HG03280 (cell line): ENCODE measurements at regions not wholly inside any gene's neighbourhood (a gene's known extent, or its start where the extent isn't known, plus 50 kb on each side); places are given as distances from the start of the nearest gene placed in this dataset.
"Not testable (repeated sequence)": the region's sequence is repeated elsewhere in the genome, so short reads cannot be mapped to it uniquely, and the experiment has no call there.

Experiments
- ATAC-seq: cut with Tn5 transposase; IDR thresholded peaks from one replicate; pipeline ENCODE4 v1.9.1; 2021; ENCODE audit warnings: mild to moderate bottlenecking, moderate library complexity; ENCODE audit not compliant: unreplicated experiment

DNA sequence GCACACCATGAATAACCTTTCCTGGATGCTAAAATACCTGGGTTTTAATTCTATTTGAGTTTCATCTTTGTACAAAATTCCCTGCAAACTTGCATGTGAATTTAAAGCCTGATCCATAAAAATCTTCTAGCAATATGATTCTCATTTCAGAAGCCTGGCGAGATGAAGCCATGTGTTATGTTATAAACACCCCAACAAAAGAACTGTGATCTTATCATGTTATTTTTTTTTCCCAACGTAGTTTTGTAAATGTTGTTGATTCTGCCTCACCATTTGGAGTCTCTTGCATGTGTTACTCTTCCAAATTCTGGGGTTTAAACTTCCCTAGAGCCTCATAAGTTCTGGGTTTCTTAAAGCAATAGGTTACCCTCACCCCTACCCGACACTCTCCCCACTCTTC is 428.1 kb upstream of the DPH6 start:
- no peak for ATAC-seq

DNA sequence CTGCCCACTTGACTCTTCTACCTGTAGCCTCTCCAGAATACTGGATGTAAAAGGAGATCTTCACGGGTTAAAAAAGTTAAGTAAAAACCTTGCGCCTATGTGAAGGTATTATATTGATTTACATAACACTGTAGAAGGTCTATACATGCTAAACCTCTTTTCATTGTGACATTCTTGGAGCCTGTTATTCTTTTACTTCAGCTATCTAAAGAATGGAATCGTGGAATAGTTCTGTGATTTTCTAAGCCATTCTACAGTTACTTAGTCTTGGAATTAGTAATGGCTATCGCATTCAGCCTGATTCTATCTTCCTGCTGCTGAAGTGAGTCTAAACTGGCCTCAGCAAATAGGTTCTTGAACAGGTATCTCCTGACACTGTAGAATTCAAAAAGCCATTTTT is 430.0 kb upstream of the DPH6 start:
- ATAC-seq: no peak

DNA sequence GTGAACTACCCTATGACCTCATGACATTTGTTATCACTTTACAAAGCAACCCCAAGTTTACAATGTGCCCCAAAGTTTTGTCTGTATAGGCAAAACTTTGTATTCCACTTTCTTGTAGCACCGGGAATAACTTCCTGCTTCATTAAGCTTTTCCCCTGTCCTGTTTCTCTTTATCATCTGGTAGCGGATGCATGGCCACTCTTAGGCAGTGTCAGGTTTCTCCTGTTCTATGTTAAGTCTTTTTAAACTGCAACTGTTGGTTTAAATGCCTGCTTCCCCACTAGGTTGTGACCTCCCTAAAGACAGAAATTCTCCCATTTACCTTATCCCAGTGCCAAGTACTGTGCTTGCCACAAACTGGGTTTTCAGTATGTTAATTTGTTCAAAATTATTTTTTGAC is 433.6 kb upstream of the DPH6 start:
- ATAC-seq: no peak

DNA sequence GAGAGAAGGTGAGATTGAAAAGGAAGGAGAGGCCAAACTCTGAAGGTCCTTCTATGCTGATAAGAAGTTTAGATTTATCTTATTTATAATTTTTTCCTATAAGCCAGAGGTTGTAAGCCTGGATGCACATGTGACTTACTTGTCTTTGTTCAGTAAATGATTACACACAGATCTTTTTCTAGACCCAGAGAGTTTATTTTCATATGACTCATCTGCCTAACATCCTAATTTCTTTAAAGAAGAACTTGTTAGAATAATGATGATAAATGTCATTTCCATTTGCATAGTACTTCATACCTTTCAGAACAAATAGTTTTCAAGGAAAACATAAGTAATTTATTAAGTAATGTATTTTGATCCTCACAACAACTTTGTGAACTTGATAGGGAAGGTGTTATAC is 434.8 kb upstream of the DPH6 start:
- no peak for ATAC-seq

DNA sequence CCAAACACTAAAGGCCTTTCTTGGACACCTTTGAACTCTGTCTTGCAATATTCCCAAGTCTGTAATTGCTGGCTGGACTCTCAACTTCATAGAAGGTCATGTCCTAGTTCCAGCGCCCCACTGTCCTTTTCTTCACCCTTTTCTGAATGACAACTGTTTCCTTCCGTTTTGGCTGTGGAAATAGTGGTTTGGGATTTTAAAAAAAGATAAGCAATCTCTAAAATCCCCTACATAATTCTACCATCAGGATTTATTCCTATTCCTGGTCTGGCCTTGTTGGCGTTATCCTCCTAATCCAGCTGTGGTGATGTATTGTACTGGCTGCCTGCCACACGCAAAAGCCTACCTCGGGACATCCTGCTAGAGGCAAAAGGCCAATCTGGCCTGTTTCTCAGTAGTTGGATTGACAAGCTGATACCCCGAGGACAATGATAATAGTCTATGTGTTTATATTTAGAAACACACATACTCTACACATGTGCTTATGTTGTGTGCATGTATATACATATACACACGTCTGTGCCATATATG is 440.3 kb upstream of the DPH6 start:
- ATAC-seq: no peak

DNA sequence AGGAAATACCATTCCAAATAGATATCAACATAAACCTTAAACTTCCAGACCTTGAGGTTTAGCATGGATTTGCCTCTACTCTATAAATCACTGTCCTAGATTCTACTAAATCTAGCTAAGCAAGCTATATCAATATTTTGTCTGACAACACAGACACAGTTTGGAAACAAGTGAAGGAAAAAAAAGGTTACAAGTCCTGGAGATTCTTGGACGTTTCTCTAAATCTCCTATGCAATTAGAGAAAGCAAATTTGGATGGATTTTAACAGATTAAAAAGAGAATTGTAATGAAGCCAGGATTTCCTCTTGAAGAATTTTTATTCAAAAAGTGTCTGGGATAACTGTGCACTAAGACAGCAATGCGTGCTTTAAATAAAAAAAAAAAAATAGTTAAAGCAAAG is 441.1 kb upstream of the DPH6 start:
- no peak for ATAC-seq

DNA sequence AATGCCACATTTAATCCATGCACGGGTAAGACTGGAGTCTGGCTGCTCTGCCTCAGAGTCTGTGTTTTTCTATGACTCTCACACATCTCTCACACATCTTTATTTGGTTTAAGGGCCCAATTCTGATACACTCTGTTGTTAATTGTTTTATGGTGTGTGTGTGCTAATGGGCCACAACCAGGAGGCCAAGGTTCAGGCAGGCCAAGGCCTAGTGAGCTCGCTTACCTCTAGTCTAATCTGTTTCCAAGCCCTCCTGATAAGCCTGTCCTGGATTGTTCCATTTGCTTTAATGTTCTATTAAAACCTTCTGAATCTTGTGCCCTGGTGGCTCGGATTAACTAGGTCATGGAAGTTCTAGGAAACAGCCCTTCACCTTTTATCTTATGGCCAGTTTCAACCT is 445.4 kb upstream of the DPH6 start:
- ATAC-seq: no peak

DNA sequence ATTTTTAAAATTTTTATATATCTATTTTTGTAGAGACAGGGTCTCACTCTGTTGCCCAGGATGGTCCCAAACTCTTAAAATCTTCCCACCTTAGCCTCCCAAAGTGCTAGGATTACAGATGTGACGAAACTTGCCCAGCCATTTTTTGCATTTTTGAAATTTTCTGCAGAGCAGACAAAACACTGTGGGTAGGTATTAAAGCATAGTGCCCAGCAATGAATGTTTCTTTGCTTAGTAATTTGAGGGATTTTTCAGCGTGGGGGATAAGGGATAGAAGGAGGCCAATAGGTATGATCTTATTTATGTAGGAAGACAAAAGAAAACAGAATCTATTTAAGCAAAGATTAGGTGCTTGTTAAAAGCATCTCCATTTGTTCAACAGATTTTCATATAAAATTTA is 446.8 kb upstream of the DPH6 start:
- no peak for ATAC-seq

DNA sequence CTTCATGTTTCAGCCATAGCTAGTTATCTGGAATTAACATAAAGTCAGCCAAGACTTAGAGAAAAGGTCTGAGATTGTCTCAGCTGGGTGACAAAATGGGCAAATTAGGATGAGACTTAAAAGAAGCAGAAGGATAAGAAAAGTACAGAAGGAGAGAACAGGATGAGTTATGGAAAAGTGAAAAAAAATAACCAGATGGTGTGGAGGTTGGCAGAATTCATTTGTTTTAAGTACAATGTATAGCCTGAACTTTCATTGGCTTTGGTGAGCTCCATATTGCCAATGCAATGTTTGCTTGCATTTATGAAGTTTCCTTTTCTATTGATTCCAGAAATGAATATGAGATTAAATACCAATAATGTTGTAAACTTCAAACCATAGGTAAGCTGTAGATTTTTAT is 447.2 kb upstream of the DPH6 start:
- no peak for ATAC-seq

DNA sequence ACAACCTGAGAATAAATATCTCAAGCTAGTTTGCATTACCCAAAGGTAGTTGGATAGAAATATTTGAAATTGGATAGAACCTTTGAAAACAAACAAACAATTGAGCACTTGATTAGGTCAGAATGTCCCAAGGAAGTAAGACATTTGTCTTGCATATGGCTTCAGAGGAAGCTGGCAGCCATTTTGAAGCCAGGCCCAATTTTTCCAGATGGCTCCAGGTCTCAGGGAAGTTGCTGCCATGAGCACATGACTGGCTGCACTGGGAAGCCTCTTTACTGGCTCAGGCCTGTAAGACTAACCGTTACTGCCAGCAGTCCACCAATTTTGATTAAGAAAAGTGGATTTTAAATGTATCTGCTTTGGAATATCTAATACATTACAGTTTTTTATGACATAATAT is 448.9 kb upstream of the DPH6 start:
- no peak for ATAC-seq

DNA sequence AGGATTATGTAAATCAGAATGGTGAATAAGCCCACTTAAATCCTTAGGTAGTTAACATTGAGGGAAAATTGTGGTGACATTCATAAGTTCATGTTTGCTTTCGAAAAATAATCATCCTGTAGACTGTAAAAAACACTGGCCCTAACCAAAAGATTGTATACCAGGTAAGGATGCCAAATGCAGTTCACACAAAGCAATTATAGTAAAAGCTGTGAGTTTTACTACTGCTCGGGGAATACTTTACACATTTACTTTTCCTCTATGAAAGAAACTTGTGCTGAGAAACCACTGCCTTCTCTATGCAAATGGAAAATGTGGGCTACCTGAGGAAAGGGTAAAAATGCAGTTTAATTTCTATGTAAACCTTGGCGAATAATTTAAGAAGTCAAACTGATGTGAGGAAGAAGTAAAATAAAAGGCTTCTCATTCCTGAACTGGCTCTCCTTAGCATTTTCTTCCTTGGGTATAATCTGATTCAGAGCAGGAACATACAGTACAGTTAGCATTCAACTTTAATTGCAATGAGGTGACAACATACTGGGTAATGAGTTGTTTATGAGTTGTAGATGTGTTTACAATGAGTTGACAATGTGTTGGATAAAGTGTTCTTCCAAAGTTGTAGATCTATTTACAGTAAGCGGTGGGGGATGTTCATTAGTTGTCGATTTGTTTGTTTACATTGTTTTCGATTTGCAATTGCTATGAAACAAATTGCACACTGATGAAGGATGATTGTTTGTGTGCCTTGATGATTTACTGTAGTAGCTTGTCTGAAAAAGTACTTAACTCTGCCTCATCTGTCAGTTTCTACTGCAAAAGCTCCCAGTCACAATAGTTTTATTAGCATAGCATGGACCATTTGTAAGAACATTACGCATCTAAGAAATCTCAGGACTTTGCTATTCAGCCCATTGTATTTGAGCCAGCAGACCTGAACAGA is 453.0 kb upstream of the DPH6 start:
- ATAC-seq: no peak

DNA sequence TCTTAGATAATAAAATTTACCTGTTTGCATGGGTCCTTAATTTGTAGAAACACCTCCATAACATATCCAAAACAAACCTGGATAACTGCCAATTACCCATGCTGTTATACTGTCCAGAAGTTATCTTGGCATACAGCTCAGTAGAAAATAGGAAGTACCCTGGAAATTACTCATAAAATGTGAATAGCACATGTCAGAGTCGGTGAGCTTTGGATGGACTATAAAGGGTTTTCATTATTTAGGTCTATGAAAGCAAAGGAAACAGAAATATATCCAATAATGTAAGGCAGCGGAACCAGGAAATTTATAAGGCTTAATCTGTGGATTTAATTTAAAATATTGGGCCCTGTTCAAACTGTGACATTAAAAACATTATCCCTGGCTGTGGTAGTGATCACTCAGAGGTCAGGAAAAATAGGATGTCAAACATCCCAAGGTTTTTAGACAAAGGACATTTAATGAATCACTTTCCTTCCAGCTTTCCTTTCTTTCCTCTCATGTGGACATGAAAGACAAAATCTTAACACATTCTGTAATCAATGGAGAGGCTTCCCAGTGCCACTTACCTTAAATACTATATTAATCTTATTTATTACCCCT is 459.0 kb upstream of the DPH6 start:
- no peak for ATAC-seq

DNA sequence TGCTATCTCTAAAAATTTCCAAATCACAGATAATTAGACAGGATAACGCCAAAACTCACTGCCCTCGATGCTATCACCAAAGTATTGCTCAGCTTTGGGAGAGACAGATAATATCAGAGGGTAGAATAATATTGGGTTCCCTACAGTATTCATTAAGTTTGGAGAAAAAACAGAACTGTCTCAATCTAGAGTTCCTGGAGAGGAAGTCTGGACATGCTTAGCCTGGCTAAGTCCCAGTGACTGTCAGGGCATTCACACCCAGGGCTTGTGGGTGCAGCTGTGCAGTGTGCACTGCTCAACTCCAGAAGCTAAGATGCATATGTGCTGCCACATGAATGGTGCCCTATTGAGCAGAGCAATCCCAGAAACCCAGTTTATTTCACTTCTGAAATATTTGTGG is 459.6 kb upstream of the DPH6 start:
- no peak for ATAC-seq

DNA sequence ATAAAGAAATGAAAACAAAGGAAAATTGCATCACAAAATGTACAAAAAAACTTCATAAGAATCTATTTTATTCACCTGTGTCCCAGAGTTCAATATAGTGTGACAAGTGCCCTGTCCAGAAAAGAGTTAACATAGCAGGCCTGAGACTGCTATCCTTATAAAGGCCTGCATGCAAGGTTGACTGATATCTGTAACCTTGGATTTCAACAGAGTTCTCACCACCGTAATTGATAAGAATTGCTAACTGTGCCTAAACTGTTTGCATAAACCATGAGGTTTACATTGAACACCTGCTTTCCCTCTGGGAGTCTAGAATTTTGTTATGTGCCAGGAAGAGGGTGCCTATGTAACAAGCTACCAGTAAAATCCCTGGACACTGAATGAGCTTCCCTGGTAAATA is 461.7 kb upstream of the DPH6 start:
- no peak for ATAC-seq

DNA sequence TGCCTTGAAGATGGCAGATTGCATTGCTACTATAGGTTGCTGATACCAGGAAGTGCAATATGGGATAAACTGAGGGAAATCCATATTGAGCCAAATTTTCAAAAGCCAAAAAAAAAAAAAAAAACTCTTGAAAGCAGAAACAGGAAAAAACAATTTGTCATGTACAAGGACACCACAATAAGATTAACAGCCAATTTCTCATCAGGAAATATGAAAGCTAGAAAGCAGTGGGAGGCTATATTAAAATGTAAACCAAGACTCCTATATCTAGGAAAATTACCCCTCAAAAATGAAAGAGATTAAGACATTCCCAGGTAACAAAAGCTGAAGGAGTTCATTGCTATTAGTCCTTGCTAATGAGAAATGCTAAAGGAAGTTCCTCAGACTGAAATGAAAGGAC is 462.8 kb upstream of the DPH6 start:
- no peak for ATAC-seq

DNA sequence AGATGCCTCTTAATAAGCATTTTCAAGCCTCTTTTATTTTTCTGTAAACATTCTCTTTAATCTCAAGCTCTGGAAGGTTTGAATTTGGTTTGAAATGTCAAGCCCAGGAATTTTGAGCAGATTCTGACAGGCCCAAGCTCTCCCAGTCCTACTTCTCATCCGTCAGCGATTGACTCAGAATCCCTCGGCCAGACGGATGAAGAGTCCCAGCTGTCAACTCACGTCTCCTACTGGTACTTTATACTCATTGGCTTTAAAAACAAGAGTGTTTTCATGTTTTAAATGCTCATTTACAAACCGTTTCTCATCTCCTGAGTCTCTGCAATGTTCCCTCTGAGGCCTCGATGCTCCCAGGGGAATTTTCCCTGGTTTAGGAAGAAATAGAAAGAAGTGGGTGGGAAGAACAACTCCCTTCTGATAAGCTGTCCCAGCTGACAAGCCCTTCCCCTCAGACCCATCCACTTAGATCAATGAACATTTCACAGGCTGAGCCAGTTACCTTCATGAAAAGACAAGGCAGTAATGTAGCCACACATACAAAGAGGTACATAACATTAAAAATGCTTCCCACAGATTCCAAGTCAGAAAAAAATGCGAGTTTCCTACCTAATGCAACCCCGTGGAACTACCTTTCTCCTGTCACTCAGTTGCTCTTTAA is 478.2 kb upstream of the DPH6 start:
- ATAC-seq: no peak

DNA sequence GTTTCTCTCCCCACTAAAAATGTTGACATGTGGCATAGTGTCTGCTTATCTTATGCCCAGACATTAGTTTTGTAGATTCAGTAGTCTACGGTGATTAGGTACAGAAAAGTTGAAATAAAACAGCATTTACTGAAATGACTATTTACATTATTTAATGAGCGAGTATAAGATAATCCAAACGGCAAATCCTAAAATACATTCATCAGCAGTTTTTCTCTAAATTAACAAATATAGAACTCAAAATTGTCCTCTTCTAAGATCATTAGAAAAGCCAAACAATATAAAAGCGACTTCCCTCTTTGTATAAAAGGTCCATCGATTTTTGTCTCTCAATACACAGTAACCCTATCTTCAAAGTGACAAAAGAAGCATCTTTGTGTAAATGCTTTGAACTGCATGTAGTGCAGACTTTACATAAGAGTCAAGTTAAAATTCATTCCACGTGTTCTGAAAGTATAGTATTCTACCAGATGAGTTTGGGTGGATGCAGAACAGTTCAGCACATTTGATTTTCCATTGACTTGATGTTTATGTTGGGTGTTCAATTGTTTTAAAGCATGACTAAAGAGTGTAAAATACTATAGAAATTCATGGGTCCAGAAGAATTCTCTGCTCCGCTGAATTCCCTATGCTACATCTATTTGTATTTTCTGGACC is 480.8 kb upstream of the DPH6 start:
- no peak for ATAC-seq

DNA sequence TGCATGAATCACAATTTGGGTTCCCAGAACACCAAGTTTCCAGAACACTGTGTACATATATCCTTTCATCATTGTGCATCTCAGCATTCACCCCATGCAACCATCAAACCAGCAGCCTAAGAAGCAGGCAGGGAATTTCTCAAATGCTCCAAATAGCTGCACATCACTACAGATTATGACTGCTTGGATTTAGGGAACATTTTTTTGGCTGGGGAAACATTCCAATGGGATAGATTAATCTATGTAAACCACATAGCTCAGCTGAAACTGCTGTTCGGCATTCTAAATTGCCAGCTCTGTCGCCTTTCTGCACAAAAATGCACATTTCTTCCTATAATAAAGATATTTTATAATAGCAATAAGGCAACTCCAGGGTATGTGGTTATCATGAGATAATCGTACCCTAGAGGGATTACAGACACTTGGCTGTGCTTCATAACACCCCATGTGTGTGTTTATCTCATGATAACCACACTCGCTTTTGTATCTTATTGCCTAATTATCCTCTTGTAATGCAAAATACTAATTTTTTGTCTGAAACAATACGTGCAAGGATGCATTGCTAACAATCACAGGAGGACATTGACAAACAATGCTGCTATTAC is 483.7 kb upstream of the DPH6 start:
- ATAC-seq: no peak

DNA sequence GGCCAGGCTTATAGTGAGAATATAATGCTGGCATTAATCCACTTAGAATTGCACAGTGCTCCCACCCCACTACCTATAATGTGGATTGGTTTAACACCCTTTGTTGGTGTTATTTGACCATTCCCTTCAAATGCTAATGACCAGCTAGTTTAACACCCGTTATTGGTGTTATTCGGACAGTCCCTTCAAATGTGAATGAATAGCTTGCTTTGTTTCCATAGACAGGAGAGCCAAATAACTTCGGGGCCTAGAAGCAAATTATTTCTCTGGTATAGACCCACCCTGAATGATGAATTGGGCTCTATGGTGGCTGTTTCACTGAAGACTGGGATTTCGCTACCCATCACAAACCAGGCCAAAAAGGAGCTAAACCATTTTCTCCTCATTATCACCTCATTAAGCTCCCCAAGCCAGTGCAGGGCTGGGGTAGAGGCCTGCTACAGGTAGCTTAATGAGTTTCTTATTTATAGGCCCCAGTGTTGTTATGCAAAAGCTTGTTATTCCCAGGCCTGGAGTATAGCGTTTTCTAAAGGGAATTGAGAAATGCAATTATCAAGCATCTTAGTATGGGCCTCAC is 494.1 kb upstream of the DPH6 start:
- no peak for ATAC-seq

DNA sequence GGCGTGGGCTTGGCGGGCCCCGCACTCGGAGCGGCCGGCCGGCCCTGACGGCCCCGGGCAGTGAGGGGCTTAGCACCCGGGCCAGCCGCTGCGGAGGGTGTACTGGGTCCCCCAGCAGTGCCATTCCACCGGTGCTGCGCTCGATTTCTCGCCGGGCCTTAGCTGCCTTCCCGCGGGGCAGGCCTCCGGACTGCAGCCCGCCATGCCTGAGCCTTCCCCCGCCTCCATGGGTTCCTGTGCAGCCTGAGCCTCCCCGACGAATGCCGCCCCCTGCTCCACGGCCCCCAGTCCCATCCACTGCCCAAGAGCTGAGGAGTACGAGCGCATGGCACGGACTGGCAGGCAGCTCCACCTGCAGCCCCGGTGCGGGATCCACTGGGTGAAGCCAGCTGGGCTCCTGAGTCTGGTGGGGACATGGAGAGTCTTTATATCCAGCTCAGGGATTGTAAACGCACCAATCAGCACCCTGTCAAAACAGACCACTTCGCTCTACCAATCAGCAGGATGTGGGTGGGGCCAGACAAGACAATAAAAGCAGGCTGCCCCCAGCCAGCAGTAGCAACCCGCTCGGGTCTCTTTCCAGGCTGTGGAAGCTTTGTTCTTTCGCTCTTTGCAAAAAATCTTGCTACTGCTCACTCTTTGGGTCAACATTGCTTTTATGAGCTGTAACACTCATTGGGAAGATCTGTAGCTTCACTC is 501.2 kb upstream of the DPH6 start:
- not testable (repeated sequence) for ATAC-seq
